Astrocyte (in vitro differentiated cells and primary cell): ENCODE measurements at regions not wholly inside any gene's neighbourhood (a gene's known extent, or its start where the extent isn't known, plus 50 kb on each side); places are given as distances from the start of the nearest gene placed in this dataset.
A peak's percentile ranks its signal among the peaks of the same experiment; 100 is the strongest.

ENCODE experiments used
- DNase-seq: peaks from one replicate; pipeline ENCODE4 v3.0.0-alpha.2; 2010; ENCODE audit warnings: low read depth
- FAIRE-seq: peaks from 2 replicates; lab custom pipeline; 2011; peaks lifted over from hg19 to GRCh38; lab: Jason Lieb, UNC
- H2AFZ ChIP-seq: 2 replicates; pipeline ENCODE4 v1.6.0; 2012; ENCODE audit warnings: low read depth, low read length, inconsistent platforms
- H3K27ac ChIP-seq: 2 replicates; pipeline ENCODE4 v1.5.1; 2011; ENCODE audit warnings: low read depth, low read length, inconsistent platforms
- H3K27me3 ChIP-seq: 2 replicates; pipeline ENCODE4 v1.6.0; 2011; ENCODE audit warnings: low read length, inconsistent platforms; ENCODE audit not compliant: insufficient read depth
- H3K36me3 ChIP-seq: 2 replicates; pipeline ENCODE4 v1.5.1; 2011; ENCODE audit warnings: low read length, inconsistent platforms; ENCODE audit not compliant: insufficient read depth
- H3K4me1 ChIP-seq: 2 replicates; pipeline ENCODE4 v1.5.1; 2011; ENCODE audit warnings: low read length, inconsistent platforms; ENCODE audit not compliant: insufficient read depth
- H3K4me2 ChIP-seq: 2 replicates; pipeline ENCODE4 v1.6.0; 2012; ENCODE audit warnings: low read length, inconsistent platforms
- H3K4me3 ChIP-seq: 2 replicates; pipeline ENCODE4 v1.5.1; 2011; ENCODE audit warnings: low read depth, mild to moderate bottlenecking, low read length, inconsistent platforms; ENCODE audit not compliant: insufficient read depth
- H3K79me2 ChIP-seq: 2 replicates; pipeline ENCODE4 v1.6.0; 2012; ENCODE audit warnings: mild to moderate bottlenecking, low read length, inconsistent platforms; ENCODE audit not compliant: insufficient read depth
- H3K9ac ChIP-seq: 2 replicates; pipeline ENCODE4 v1.6.0; 2012; ENCODE audit warnings: mild to moderate bottlenecking, low read length, inconsistent platforms
- H3K9me3 ChIP-seq: 2 replicates; pipeline ENCODE4 v1.5.1; 2012; ENCODE audit warnings: low read depth, mild to moderate bottlenecking, low read length, inconsistent platforms; ENCODE audit not compliant: insufficient read depth
- H4K20me1 ChIP-seq: 2 replicates; pipeline ENCODE4 v1.6.0; 2012; ENCODE audit warnings: low read length, inconsistent platforms; ENCODE audit not compliant: insufficient read depth
- H3K27ac Mint-ChIP-seq: one replicate; pipeline ENCODE4 v1.8.0; 2021; ENCODE audit warnings: mild to moderate bottlenecking, mixed read lengths; ENCODE audit not compliant: unreplicated experiment
- H3K27me3 Mint-ChIP-seq: one replicate; pipeline ENCODE4 v1.8.0; 2021; ENCODE audit warnings: low read depth, mixed read lengths; ENCODE audit not compliant: unreplicated experiment
- H3K36me3 Mint-ChIP-seq: one replicate; pipeline ENCODE4 v1.8.0; 2021; ENCODE audit warnings: low read depth, mixed read lengths; ENCODE audit not compliant: unreplicated experiment
- H3K4me1 Mint-ChIP-seq: one replicate; pipeline ENCODE4 v1.8.0; 2021; ENCODE audit warnings: low read depth, mixed read lengths; ENCODE audit not compliant: unreplicated experiment
- H3K4me3 Mint-ChIP-seq: one replicate; pipeline ENCODE4 v1.8.0; 2021; ENCODE audit warnings: mild to moderate bottlenecking, moderate library complexity, mixed read lengths; ENCODE audit not compliant: unreplicated experiment
- H3K9me3 Mint-ChIP-seq: one replicate; pipeline ENCODE4 v1.8.0; 2021; ENCODE audit warnings: mild to moderate bottlenecking, mixed read lengths; ENCODE audit not compliant: unreplicated experiment
- CTCF ChIP-seq: IDR thresholded peaks from 2 replicates; pipeline ENCODE4 v1.5.1; 2011; ENCODE audit warnings: low read depth, mild to moderate bottlenecking, inconsistent platforms, low read length, moderate library complexity; ENCODE audit not compliant: insufficient read depth
- EZH2 ChIP-seq: IDR thresholded peaks from 2 replicates; pipeline ENCODE4 v1.6.1; 2012; ENCODE audit warnings: mild to moderate bottlenecking, low read length, inconsistent platforms; ENCODE audit not compliant: insufficient read depth

GRCh38 chr3:44048196-44048924 lies 193.3 kb upstream of the TOPAZ1 start:
- Histone ChIP-seq H4K20me1 (no peaks in the 10 kb centered on the region), H2AFZ (no peak overlapping the region), H3K4me3 (no peak overlapping the region), H3K79me2 (no peaks in the 10 kb centered on the region), H3K36me3 (no peaks in the 10 kb centered on the region), H3K27ac (no peak overlapping the region), H3K9ac (no peak overlapping the region), H3K9me3 (no peaks in the 10 kb centered on the region), H3K4me1 (peaks cover 5% of the 10 kb centered on the region), H3K4me2 (no peak overlapping the region), H3K27me3 (no peaks in the 10 kb centered on the region)
- Mint-ChIP-seq H3K27me3 (no peaks in the 10 kb centered on the region), H3K27ac (peak overlapping the region; percentile 37), H3K4me3 (peak overlapping the region; percentile 60), H3K9me3 (peaks cover 2% of the 10 kb centered on the region), H3K4me1 (peaks cover 45% of the 10 kb centered on the region), H3K36me3 (peaks cover 13% of the 10 kb centered on the region)
- FAIRE-seq (peak; percentile 80), DNase-seq (peak; percentile 58)
- TF ChIP-seq CTCF, result no peak
- no peak for TF ChIP-seq EZH2

GRCh38 chr3:44048949-44049348 lies 192.7 kb upstream of the TOPAZ1 start:
- H3K27me3 ChIP-seq, result no peaks in the 10 kb centered on the region
- no peak overlapping the region for H3K4me3 ChIP-seq
- no peaks in the 10 kb centered on the region for H3K27me3 Mint-ChIP-seq
- FAIRE-seq (no peak), DNase-seq (no peak)
- peak overlapping the region; percentile 60 for H3K4me3 Mint-ChIP-seq
- TF ChIP-seq EZH2 (no peak), CTCF (no peak)
- no peaks in the 10 kb centered on the region for H3K9me3 ChIP-seq
- H3K36me3 ChIP-seq, result no peaks in the 10 kb centered on the region
- no peaks in the 10 kb centered on the region for H4K20me1 ChIP-seq
- H2AFZ ChIP-seq, result no peak overlapping the region
- H3K79me2 ChIP-seq, result no peaks in the 10 kb centered on the region
- H3K4me2 ChIP-seq, result no peak overlapping the region
- H3K27ac Mint-ChIP-seq, result peak overlapping the region; percentile 37
- H3K4me1 Mint-ChIP-seq, result peaks cover 45% of the 10 kb centered on the region
- no peak overlapping the region for H3K27ac ChIP-seq
- H3K9me3 Mint-ChIP-seq, result peaks cover 2% of the 10 kb centered on the region
- peaks cover 17% of the 10 kb centered on the region for H3K36me3 Mint-ChIP-seq
- H3K9ac ChIP-seq, result no peak overlapping the region
- peaks cover 5% of the 10 kb centered on the region for H3K4me1 ChIP-seq

- no peak for FAIRE-seq
- Histone ChIP-seq H3K27ac (no peak overlapping the region), H2AFZ (no peak overlapping the region), H3K9me3 (no peaks in the 10 kb centered on the region), H3K36me3 (no peaks in the 10 kb centered on the region), H3K9ac (no peak overlapping the region), H3K4me1 (peaks cover 5% of the 10 kb centered on the region), H3K27me3 (peaks cover 2% of the 10 kb centered on the region), H3K79me2 (no peaks in the 10 kb centered on the region), H3K4me2 (no peak overlapping the region), H3K4me3 (no peak overlapping the region), H4K20me1 (no peaks in the 10 kb centered on the region)
- Mint-ChIP-seq H3K27ac (no peak overlapping the region), H3K27me3 (no peaks in the 10 kb centered on the region), H3K36me3 (peaks cover 19% of the 10 kb centered on the region), H3K4me3 (peak overlapping the region; percentile 48), H3K4me1 (peaks cover 45% of the 10 kb centered on the region), H3K9me3 (peaks cover 2% of the 10 kb centered on the region)
- no peak for DNase-seq
- no peak for TF ChIP-seq EZH2
- no peak for TF ChIP-seq CTCF
Observed at GRCh38 chr3:44050101-44050500, 191.6 kb upstream of the TOPAZ1 start.
